ENCODE measurements at regions not wholly inside any gene's neighbourhood (a gene's known extent, or its start where the extent isn't known, plus 50 kb on each side); places are given as distances from the start of the nearest gene placed in this dataset.

DNA sequence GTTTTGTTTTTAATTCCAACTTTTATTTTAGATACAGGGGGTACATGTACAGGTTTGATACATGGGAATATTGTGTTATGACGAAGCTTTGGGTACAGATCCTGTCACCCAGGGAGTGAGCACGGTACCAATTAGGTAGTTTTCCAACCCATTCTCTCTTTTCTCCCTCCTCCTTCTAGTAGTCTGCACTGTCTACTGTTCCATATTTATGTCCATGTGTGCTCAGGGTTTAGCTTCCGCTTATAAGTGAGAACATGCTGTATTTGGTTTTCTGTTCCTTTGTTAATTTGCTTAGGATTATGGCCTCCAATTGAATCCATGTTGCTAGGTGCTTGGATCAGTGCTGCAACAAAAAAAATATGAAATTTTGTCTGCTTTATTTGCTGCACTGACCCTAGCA is 659.3 kb upstream of the TMEFF2 start (continued):
- TF ChIP-seq, protein P1, sequence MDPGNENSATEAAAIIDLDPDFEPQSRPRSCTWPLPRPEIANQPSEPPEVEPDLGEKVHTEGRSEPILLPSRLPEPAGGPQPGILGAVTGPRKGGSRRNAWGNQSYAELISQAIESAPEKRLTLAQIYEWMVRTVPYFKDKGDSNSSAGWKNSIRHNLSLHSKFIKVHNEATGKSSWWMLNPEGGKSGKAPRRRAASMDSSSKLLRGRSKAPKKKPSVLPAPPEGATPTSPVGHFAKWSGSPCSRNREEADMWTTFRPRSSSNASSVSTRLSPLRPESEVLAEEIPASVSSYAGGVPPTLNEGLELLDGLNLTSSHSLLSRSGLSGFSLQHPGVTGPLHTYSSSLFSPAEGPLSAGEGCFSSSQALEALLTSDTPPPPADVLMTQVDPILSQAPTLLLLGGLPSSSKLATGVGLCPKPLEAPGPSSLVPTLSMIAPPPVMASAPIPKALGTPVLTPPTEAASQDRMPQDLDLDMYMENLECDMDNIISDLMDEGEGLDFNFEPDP (CRISPR knock-in tag; conservative IDR thresholded peaks at IDR 0.05): no peak
- TF ChIP-seq, protein P2, sequence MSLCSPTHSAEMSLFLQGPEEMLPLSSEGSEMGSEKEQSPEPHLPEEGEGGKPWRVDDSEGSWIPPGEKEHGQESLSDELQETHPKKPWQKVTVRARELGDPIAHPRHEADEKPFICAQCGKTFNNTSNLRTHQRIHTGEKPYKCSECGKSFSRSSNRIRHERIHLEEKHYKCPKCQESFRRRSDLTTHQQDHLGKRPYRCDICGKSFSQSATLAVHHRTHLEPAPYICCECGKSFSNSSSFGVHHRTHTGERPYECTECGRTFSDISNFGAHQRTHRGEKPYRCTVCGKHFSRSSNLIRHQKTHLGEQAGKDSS (CRISPR knock-in tag; IDR thresholded peaks at IDR 0.05; ENCODE audit: borderline replicate concordance, low read depth): no peak
- TF ChIP-seq TCF7 (IDR thresholded peaks at IDR 0.05; ENCODE audit: low read depth) (no peak), MAFK (conservative IDR thresholded peaks at IDR 0.05 in 1 of 2, IDR thresholded peaks at IDR 0.05 in 1 of 2; ENCODE audit: low read length in 2 of 2) (no peak), EZH2 (conservative IDR thresholded peaks at IDR 0.05; ENCODE audit: low read depth, low read length) (no peak), ZNF607 (CRISPR knock-in tag; IDR thresholded peaks at IDR 0.05; ENCODE audit: borderline replicate concordance) (no peak), CTCF (CRISPR knock-in tag; IDR thresholded peaks at IDR 0.05) (no peak), DZIP1 (CRISPR knock-in tag; IDR thresholded peaks at IDR 0.05) (no peak), ZNF281 (CRISPR knock-in tag; IDR thresholded peaks at IDR 0.05; ENCODE audit: borderline replicate concordance) (no peak)
